Activated effector memory CD4-positive, alpha-beta T cell treated with Interleukin-2 at 50 U/mL for 16 hours (primary cell): ENCODE measurements at regions not wholly inside any gene's neighbourhood (a gene's known extent, or its start where the extent isn't known, plus 50 kb on each side); places are given as distances from the start of the nearest gene placed in this dataset.
"Not testable (repeated sequence)": the region's sequence is repeated elsewhere in the genome, so short reads cannot be mapped to it uniquely, and the experiment has no call there.

ENCODE experiments used
- DNase-seq: peaks from one replicate; pipeline ENCODE4 v3.0.0-alpha.2; 2020

DNA sequence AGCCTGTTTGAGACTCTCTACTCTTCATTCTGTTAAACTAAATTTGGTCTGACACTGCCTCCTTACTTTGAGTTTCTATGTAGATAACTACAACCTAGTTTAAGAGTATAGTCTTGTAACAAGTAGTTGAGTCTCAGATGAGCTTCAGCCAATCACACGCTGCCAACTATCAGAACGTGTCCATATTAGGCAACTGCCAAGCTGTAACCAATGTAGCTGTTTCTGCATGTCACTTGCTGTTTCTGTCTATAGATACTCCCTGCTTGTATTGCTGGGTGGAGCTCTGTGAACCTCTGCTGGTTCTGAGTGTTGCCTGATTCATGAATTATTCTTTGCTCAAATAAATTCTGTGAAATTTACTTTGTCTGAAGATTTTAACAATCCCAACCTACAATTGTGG lies 452.6 kb upstream of the NR5A2 start:
- DNase-seq, result no peak

DNA sequence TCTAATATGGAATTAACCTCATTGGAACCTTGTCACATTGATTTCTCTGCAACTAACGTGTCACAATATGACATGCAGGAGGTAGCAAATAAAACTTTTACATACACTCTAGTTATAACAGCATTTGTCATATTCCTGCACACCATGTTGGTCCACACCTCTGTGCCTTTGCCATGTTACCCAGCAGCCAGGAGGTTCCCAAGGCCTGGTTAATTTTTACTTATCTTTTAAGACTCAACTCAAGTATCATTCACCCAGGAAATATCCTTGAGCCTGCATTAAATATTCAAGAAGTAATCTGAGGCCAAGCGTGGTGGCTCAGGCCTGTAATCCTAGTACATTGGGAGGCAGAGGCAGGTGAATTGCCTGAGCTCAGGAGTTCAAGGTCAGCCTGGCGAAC lies 447.2 kb upstream of the NR5A2 start:
- no peak for DNase-seq

DNA sequence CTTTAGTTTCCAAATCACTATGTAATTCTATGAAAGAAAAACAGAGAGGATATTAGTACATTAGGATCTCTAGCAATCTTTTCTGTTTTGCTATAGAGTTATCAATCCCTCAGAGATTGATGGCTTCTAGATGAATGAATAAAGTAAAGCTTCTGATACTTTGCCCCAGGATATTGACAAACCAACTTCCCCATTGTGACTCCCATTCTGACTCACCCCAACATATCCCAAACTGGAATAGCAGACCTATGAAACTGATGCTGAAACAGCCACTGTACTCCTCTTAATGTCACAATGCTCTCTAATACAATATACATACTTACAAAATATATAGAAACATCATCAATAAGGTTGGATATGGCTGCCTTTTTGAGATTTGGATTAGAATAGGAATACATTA lies 442.1 kb upstream of the NR5A2 start:
- no peak for DNase-seq

DNA sequence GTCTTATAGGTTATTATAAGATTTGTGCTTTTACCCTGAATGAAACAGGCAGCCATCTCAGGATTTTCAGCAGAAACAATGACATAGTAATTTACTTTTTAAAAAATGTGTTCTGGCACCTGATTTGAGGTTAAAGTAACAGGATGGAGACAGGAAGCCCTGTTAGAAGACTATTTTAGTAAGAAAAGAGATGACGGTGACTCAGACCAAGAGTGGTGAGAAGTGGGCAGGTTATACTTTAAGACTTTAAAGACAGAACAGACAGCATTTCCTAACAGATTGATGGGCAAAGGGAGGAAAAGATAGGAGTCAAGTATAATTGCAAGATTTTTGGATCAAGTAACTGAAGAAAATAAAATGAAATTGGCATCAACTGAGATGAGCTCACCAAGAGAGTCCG lies 436.8 kb upstream of the NR5A2 start:
- DNase-seq, result no peak

DNA sequence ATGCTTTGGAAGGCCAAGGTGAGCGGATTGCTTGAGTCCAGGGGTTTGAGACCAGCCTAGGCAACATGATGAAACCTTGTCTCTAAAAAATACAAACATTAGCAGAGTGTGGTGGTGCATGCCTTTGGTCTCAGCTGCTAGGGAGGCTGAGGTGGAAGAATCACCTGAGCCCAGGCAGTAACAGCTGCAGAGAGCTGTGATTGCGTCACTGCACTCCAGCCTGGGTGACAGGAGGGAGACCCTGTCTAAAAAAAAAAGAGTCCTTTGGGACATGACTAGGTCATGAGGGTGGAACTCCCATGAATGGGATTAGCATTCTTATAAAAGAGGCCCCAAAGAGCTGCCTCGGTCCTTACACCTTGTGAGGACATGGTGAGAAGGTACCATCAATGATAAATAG lies 436.0 kb upstream of the NR5A2 start:
- DNase-seq, result no peak

DNA sequence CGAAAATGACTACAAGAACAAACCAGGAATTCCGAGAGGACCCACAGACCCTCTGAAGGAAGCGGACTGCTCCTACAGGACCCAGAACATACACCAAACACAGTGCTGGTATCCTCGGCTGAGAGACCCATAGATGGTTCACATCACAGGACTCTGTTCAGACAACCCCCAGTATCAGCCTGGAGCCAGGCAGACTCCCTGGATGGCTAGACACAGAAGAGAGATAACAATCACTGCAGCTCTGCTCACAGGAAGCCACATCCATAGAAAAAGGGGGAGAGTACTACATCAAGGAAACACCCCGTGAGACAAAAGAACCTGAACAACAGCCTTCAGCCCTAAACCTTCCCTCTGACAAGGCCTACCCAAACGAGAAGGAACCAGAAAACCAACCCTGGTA lies 434.0 kb upstream of the NR5A2 start:
- DNase-seq, result no peak

DNA sequence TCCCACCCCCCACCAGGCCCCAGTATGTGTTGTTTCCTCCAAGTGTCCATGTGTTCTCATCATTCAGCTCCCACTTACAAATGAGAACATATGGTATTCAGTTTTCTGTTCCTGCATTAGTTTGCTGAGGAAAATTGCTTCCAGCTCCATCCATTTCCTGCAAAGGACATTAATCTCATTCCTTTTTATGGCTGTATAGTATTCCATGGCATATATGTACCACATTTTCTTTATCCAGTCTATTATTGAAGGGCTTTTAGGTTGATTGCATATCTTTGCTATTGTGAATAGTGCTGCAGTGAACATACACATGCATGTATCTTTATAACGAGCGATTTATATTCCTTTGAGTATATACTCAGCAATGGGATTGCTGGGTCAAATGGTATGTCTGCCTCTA lies 431.1 kb upstream of the NR5A2 start:
- DNase-seq, result not testable (repeated sequence)

DNA sequence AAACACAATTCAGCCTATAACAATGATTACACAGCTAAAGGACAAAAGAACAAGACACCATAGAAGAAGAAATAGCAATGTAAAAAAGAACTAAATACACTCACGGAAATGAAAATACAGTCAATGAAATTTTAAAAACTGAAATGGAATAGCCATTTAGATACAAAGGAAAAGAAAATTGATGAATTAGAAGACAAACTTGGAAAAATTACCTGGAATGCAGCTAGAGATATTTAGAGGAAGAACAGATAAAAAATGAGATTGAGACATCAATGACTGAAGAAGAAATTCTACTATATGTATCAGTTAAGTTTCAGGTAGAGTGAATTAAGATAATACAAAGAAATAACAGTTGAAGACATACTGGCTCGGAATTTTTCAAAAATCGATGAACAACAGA lies 430.4 kb upstream of the NR5A2 start:
- no peak for DNase-seq

DNA sequence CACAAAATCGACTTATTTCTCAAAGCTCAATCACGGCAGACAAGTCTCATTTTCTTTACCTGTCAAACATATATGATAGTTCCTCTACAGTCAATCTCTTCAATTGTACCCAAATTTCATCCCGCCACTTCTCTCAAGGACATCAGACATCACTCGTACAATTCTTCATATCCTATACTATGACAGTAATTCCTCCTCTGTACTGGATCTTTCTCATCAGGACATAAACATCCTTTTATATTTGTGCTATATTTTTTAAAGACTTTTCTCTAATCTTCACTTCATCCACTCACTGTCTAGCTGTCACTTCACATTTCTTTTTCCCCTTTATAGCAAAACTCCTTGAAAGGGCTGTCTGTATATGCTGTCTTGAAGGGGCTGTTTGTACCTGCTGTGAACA lies 419.1 kb upstream of the NR5A2 start:
- DNase-seq, result no peak

DNA sequence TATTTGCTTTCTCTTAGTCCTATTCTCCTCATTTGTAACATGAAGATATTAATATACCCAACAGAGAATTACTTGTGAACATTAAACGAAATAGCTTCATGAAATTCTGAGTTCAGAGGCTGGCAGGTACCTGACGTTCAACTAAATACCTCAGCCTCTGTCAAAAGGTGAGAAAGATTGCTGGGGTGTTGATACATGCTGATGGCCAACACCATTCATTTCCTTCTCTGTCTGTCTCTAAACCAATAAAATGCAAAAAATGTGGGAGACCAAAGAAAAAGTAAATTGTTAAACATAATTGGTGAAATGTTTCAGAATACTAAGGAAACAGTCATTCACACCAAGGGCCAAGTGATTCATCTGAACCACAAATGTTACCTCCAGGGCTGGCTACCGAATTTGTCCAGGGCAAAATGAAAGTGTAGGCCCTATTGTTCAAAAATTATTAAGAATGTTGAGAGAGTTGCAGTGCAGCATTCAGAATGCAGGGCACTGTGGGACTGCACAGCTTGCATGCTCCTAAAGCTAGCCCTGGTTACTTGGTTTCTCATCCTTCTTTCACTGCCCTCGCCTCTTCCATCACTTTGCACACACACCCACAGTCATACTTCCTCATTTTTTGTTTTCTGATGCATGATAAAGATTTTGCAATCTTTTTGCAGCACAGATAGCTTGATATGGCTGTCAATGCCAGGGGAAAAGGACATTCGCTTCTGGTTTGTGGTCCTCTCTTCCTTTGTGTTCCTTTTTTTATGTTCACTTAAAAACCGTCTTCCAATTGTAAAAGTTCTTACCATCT lies 414.3 kb upstream of the NR5A2 start:
- DNase-seq, result no peak

DNA sequence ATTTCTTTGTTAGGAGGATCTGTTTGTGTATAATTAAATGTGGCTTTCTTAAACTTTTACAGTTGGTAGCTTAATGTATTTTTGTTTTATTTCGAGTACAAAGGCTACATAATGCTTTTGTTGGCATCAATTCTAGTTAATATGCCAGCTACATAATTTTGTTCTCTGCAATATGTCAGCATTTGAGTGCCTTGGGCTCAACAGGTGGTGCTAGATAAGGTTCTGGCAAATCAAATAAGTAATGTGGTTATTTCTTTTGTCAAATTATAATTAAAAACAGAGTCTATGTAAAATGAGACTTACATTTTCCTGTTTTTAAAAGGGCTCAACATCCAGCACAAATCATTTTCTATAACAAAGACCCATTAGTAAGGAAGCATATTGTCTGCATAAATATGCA lies 410.6 kb upstream of the NR5A2 start:
- no peak for DNase-seq

DNA sequence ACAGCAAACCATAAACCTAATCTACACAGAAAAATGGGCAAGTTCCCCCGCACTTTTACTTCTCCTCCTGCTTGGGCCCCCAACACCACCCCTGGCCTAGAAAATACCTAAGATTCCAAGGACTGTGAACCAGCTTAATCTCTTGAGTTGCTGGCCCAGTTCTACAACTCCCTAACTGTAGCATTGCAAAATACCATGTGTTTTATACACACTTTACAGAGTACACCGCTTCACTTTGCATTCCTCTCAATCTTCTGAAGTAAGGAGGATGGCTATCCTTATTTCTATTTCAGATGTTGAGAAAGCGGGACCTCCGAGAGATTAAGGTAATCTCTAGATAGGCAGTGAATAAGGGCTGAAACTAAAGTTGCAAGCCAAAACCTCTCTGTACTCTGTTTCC lies 408.3 kb upstream of the NR5A2 start:
- no peak for DNase-seq

DNA sequence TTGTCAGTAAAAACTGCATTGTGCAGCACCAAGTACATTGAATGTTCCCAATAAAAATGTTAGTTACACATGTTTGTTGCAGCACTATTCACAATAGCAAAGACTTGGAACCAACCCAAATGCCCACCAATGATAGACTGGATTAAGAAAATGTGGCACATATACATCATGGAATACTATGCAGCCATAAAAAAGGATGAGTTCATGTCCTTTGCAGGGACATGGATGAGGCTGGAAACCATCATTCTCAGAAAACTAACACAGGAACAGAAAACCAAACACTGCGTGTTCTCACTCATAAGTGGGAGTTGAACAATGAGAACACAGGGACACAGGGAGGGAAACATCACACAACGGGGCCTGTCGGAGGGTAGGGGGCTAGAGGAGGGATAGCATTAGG lies 401.3 kb upstream of the NR5A2 start:
- DNase-seq, result not testable (repeated sequence)

DNA sequence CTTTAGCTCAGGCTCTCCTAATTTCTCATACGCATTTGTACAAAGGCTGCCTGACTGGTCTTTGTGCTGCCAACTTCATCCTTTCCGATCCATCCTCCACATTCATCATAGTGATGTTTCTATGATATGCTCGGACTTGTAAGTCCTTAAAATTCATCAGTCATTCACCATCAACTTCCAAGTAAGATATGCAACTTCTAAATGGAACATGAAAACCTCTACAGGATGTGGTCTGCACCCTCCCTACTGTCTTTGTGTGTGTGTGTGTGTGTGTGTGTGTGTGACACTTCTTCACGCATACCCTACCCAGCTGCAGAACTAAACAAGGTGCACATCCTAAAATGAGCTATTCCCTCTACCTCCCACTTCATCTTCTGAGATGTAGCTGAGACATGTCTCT lies 397.9 kb upstream of the NR5A2 start:
- DNase-seq, result no peak

DNA sequence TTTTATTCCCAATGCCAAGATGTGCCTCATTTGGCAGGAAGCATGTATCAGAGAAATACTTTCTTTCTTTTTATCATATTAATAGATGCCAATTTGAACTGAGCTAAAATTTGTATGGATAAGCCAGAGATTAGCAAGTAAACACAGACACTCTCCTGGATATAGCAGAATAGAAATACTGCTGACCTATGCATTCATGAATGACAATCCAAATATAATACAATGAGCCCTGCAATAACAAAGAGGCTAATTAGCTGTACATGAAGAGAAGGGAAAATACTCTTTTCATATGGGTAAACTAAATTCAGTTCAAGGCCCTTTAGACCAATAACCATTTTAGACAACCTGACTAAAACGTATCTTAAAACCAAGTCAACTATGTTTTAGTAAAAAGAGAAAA lies 388.1 kb upstream of the NR5A2 start:
- DNase-seq, result no peak

DNA sequence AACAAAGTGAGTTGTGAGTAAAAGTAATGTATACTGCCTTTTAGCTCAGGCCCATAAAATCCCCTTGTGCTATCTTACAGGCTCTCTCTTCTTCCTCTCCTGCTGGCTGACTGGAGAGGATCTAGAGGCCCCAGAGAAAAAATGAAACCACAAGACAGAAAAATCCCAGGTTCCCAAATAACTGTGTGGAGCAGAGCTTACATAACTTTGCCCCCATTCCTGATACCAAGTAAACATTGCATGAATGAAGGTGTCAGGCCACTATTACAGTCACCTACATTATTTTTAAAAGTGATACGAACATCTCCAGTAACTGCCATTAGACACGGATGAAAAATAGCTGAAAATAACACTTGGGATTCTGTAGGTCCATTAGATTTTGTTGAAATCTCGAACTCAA lies 386.0 kb upstream of the NR5A2 start:
- no peak for DNase-seq

DNA sequence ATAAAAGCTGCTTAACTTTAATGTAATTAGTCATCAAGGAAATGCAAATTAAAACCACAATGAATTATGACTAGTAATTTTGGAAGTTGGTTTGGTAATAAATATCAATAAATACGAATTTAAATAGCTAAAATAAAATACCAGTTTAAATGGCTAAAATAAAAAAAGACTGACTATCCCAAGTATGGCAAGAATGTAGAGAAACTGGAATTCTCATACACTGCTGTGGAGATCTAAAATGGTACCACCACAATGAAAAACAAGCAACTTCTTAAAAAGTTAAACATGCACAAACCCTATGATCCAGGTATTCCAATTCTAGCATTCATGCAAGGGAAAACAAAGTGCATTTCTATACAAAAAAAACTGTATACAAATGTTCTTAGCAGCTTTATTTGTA lies 382.6 kb upstream of the NR5A2 start:
- no peak for DNase-seq

DNA sequence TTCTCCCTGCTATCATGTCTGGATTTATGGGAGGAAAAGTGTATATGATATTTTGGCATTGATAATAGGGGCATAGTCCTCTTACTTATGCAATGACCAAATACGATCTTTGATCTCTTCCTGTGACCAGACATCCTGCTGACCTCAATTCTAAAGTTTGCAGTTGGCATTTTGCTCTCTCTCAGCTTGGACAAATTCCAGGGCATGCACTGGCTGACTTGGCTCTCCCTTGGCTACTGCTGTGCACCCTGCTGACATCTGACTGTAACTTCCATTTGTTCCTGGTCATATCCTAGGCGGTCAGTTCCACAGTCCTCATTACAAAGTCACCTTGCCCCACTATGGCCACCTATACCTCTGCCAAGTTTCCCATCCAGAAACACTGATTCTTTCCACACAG lies 380.7 kb upstream of the NR5A2 start:
- no peak for DNase-seq

DNA sequence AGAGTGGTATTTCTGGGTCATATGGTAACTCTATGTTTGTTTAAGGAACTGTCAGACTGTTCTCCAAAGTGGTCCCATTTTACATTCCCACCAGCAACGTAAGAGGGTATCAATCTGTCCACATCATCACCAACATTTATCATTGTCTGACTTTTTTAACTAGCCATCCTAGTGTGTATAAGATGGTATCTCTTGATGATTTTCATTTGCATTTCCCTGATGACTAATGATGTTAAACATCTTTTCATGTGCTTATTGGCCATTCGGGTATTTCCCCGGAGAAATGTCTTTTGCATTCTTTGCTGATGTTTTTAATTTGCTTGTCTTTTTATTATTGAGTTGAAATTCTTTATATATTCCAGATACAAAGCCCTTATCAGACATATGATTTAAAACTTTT lies 370.1 kb upstream of the NR5A2 start:
- no peak for DNase-seq

DNA sequence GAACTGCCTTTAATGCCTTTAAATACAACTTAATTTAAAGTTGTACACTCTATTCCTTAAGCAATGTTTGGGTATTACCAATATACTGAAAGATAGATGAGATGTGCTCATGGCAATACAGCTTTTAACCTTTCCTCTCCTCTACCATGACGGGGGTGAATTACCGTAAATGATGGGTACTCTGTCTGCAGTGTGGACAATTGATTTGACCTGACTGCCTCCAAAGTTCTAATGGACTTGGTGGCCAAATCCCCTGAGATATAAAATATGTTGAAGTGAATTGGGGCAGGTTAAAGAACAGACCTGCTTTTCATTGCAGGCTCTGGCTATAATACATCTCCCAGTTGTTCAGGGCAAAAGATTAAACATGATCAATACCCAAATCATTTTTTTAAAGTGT lies 367.4 kb upstream of the NR5A2 start:
- DNase-seq, result no peak

DNA sequence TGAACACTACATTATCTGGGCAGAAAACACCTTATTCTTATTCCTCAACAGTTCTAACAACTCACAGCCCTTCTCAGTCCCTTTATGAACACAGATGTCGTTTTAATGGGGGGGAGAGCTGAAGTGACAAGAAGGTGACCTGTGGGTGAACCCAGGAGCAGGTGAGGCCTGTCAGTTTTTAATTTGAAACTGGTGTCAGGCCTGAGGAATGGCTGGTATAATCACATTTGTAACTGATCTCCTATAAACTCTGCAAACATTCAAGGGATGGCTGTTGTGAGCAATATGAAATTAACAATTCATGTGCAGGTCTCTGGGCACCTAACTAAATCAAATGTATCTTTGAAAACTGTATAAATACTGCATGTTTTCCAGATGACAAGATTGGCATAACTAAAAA lies 362.1 kb upstream of the NR5A2 start:
- DNase-seq, result no peak

DNA sequence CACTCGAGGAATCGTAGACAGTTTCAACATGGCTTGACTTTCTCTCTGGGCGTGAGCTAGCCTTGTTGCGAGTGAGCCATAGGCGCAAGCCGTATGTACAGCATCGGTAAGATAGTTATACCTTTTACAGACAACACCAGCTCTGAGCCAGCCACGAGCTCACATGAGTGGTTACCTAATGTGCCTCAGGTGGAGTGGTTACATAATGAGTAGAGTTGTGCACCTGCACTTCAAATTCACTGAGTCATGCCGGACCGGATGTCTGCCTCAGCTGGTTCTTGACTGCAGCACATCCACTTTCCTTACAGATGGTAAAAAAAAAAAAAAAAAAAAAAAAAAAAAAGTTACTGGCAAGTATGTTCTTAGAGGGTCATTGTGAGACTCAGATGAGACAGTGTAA lies 360.4 kb upstream of the NR5A2 start:
- no peak for DNase-seq

DNA sequence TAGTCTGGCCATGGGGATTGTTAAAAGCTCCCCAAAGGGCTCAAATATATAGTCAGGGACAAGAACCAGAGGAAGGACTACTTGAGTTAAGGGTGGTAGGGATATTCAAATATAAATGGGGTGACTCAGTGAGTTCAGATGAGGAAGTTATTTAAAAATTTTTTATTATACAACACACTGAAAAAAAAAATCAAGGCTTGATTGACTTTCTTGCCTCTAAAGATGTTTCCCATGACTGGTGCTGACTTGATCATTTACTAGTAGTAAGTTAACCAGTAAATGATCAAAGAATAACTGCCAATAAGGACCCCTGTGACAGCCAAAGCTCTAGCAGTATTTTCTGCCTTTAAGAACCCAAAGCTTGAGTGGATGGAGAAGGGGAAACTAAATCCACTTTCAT lies 357.6 kb upstream of the NR5A2 start:
- no peak for DNase-seq

DNA sequence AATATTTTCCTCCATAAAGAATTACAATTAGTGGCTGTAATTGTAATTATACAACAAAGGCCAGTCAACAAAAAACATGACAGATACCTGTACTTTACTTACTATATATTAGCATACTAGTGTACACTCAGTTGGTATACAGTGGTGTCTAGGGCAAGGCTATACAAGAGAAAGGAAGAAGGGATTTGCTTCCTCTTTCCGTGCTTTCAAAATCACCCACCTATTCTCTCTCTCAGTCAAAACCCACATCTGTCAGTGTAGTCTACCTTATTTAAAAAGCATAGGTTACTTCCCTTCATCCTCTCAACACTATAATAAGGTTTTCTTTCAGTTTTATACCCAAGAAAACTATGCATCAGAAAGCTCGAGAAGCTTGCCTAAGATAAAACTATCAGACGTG lies 355.8 kb upstream of the NR5A2 start:
- DNase-seq, result no peak

DNA sequence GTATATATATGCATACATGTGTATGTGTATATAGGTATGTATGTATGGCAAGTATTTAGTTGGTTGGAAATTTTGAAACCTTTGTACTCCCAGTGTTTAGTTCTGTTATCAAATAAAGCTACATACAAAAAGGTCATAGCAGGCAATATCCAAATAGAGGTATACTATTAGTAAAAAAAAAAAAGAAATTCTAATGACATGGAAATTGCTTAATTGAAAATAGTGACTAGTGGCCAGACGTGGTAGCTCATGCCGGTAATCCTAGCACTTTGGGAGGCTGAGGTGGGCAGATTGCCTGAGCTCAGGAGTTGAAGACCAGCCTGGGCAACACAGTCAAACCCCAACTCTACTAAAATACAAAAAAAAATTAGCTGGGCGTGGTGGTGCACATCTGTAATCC lies 351.6 kb upstream of the NR5A2 start:
- no peak for DNase-seq

DNA sequence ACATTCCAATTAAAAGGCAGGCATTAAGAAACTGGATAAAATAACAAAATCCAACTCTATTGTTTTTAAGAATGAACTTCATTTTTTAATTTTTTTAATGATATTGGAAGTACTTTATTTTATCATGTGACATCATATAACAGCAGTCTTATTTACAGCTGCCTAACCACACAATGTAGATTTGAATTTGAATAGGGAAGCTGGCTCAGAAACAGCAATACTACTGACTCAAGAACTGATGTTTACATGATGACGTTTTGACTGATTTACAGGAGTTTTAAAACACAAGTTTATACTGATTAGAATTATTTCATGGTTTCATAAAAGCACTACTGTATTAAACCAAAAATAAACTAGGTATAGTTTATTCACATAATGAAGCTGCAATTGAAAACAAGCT lies 348.7 kb upstream of the NR5A2 start:
- no peak for DNase-seq
